ENCODE measurements at regions not wholly inside any gene's neighbourhood (a gene's known extent, or its start where the extent isn't known, plus 50 kb on each side); places are given as distances from the start of the nearest gene placed in this dataset.
"Not testable (repeated sequence)": the region's sequence is repeated elsewhere in the genome, so short reads cannot be mapped to it uniquely, and the experiment has no call there.

GRCh38 chrX:92873359-92874055, 799.9 kb downstream of the NAP1L3 start:
- DNase-seq = not testable (repeated sequence)

- not testable (repeated sequence) for DNase-seq
Measured at GRCh38 chrX:92849998-92850397, 823.4 kb downstream of the NAP1L3 start.

GRCh38 chrX:92843920-92844319, 829.5 kb downstream of the NAP1L3 start:
- DNase-seq = not testable (repeated sequence)

- DNase-seq = not testable (repeated sequence)
Measured at GRCh38 chrX:92832750-92833149, 840.6 kb downstream of the NAP1L3 start.

GRCh38 chrX:92830083-92830482, 843.3 kb downstream of the NAP1L3 start:
- not testable (repeated sequence) for DNase-seq

- peak; percentile 3 for DNase-seq
Measured at GRCh38 chrX:92821580-92822152, 851.7 kb downstream of the NAP1L3 start.

- DNase-seq = not testable (repeated sequence)
Measured at GRCh38 chrX:92792080-92792479, 881.3 kb downstream of the NAP1L3 start.

GRCh38 chrX:92780075-92780474, 893.3 kb downstream of the NAP1L3 start:
- DNase-seq = not testable (repeated sequence)

GRCh38 chrX:92774016-92774415, 899.4 kb downstream of the NAP1L3 start:
- DNase-seq = not testable (repeated sequence)

- DNase-seq = not testable (repeated sequence)
Measured at GRCh38 chrX:92760963-92761362, 912.4 kb downstream of the NAP1L3 start.
